Keratinocyte (primary cell): ENCODE measurements at regions not wholly inside any gene's neighbourhood (a gene's known extent, or its start where the extent isn't known, plus 50 kb on each side); places are given as distances from the start of the nearest gene placed in this dataset.

Source experiments
- DNase-seq: peaks from one replicate; pipeline ENCODE4 v3.0.0-alpha.2; 2011; ENCODE audit warnings: low read depth, missing footprints, low spot score
- FAIRE-seq: peaks from 2 replicates; lab custom pipeline; 2011; peaks lifted over from hg19 to GRCh38; lab: Jason Lieb, UNC
- H2AFZ ChIP-seq: 2 replicates; pipeline ENCODE4 v1.6.0; 2012; ENCODE audit warnings: low read length, control low read depth, inconsistent platforms; ENCODE audit not compliant: control insufficient read depth
- H3K27ac ChIP-seq: 2 replicates; pipeline ENCODE4 v1.5.1; 2011; ENCODE audit warnings: low read length; ENCODE audit not compliant: control insufficient read depth, insufficient read depth
- H3K27me3 ChIP-seq: 3 replicates; pipeline ENCODE4 v1.6.0; 2011; ENCODE audit warnings: low read length; ENCODE audit not compliant: control insufficient read depth, insufficient read depth; ENCODE audit errors: extremely low read depth
- H3K36me3 ChIP-seq, 2 experiments: 2 replicates in 1 of 2; 3 replicates in 1 of 2; pipeline ENCODE4 v1.5.1; 2011; ENCODE audit warnings: low read length in 2 of 2, mild to moderate bottlenecking in 1 of 2; ENCODE audit not compliant: control insufficient read depth in 2 of 2, insufficient read depth in 2 of 2; ENCODE audit errors: extremely low read depth in 1 of 2
- H3K4me1 ChIP-seq: 3 replicates; pipeline ENCODE4 v1.5.1; 2011; ENCODE audit warnings: low read length; ENCODE audit not compliant: control insufficient read depth, insufficient read depth; ENCODE audit errors: extremely low read depth
- H3K4me2 ChIP-seq: 3 replicates; pipeline ENCODE4 v1.6.0; 2011; ENCODE audit warnings: low read depth, low read length; ENCODE audit not compliant: control insufficient read depth, insufficient read depth; ENCODE audit errors: extremely low read depth
- H3K4me3 ChIP-seq, 3 experiments: fragments of 200-600 bp in 1 of 3; sonication (generic) in 1 of 3; 2 replicates in 2 of 3; 3 replicates in 1 of 3; pipeline ENCODE4 v1.5.1; 2011 to 2016; ENCODE audit warnings: low read length in 3 of 3, mild to moderate bottlenecking in 3 of 3, control low read depth in 2 of 3, inconsistent platforms in 1 of 3, low read depth in 1 of 3, mixed read lengths in 1 of 3, mixed run types in 1 of 3, moderate library complexity in 1 of 3; ENCODE audit not compliant: control insufficient read depth in 2 of 3, insufficient read depth in 2 of 3; ENCODE audit errors: extremely low read depth in 1 of 3
- H3K79me2 ChIP-seq: 2 replicates; pipeline ENCODE4 v1.6.0; 2012; ENCODE audit warnings: low read length; ENCODE audit not compliant: control insufficient read depth, insufficient read depth
- H3K9ac ChIP-seq: 3 replicates; pipeline ENCODE4 v1.6.0; 2011; ENCODE audit warnings: low read length; ENCODE audit not compliant: control insufficient read depth, insufficient read depth; ENCODE audit errors: extremely low read depth
- H3K9me1 ChIP-seq: 3 replicates; pipeline ENCODE4 v1.6.0; 2011; ENCODE audit warnings: low read length; ENCODE audit not compliant: control insufficient read depth, insufficient read depth; ENCODE audit errors: extremely low read depth
- H3K9me3 ChIP-seq: 2 replicates; pipeline ENCODE4 v1.5.1; 2012; ENCODE audit warnings: low read depth, low read length; ENCODE audit not compliant: control insufficient read depth
- H4K20me1 ChIP-seq: 3 replicates; pipeline ENCODE4 v1.6.0; 2011; ENCODE audit warnings: low read length; ENCODE audit not compliant: control insufficient read depth, insufficient read depth; ENCODE audit errors: extremely low read depth
- EZH2 ChIP-seq: IDR thresholded peaks from one replicate; pipeline ENCODE4 v1.6.1; 2012; ENCODE audit warnings: inconsistent platforms, mild to moderate bottlenecking, low read length, moderate library complexity
- dilution Hi-C: fragments of 300-500 bp; cut with MboI; formaldehyde crosslinking; loops from one replicate; pipeline ENCODE4 v1.7.0; 2020; ENCODE audit warnings: low sequenced_read_pairs; ENCODE audit not compliant: extremely low pct_ligation_motif_present
- TF ChIP-seq, protein P1 (sequence below), 3 experiments: IDR thresholded peaks in 1 of 3; conservative IDR thresholded peaks in 1 of 3; optimal IDR thresholded peaks in 1 of 3; 2 replicates in 2 of 3; 3 replicates in 1 of 3; pipeline versions ENCODE3 to v1.5.1; 2011; ENCODE audit warnings: low read length in 3 of 3, mild to moderate bottlenecking in 3 of 3, moderate library complexity in 2 of 3, control low read depth in 1 of 3, inconsistent platforms in 1 of 3; ENCODE audit not compliant: insufficient read depth in 2 of 3; ENCODE audit errors: extremely low read depth in 1 of 3

DNA sequence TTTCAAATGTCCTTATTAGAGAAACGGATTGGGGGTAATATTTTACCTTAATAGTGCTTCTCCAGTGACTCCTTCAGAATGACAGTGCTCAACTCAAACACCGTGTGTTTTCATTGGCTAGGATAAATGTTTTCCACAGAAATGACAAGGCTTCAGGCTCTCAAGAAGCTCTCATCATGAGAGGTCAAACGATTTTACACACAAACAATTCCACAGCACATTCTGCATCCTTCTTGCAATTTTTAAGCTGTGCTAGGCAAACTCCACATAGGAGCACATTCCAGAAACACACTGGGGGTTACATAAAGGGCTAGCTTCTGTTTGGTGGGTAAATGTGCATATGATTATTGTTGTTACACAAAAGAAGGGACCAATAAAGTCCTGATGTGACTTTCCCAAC lies 75.5 kb upstream of the IPO9 start:
- no peak for FAIRE-seq

DNA sequence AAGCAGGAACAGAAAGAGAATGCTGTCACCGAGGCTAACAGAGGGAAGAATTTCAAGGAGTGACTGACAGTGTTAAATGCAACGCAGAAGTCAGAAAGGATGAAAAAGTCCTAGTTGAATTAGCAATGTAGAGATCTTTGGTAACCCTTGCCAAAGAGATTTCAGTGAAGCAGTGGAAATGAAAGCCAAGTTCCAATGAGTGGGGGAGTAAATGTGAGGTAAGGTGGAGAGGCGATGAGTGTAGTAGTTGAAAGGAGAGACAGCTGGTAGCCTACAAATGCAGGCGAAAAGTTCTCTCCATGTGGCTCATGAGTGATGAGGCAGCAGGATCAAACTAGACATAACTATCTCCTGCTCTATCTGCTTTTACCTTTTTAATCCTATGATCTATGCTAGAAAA lies 74.6 kb upstream of the IPO9 start:
- Histone ChIP-seq H4K20me1 (no peaks in the 10 kb centered on the region), H3K27ac (no peak overlapping the region), H3K79me2 (peaks cover 79% of the 10 kb centered on the region), H3K4me3 (no peak overlapping the region), H3K27me3 (no peaks in the 10 kb centered on the region), H3K4me1 (peaks cover 73% of the 10 kb centered on the region), H2AFZ (no peak overlapping the region), H3K9me3 (no peaks in the 10 kb centered on the region), H3K36me3 (peaks cover 2 to 6% of the 10 kb centered on the region in 2 experiments), H3K9ac (no peak overlapping the region), H3K9me1 (peaks cover 2% of the 10 kb centered on the region), H3K4me2 (no peak overlapping the region)
- FAIRE-seq (no peak), DNase-seq (no peak)
- no peak for TF ChIP-seq EZH2
- TF ChIP-seq, protein P1, sequence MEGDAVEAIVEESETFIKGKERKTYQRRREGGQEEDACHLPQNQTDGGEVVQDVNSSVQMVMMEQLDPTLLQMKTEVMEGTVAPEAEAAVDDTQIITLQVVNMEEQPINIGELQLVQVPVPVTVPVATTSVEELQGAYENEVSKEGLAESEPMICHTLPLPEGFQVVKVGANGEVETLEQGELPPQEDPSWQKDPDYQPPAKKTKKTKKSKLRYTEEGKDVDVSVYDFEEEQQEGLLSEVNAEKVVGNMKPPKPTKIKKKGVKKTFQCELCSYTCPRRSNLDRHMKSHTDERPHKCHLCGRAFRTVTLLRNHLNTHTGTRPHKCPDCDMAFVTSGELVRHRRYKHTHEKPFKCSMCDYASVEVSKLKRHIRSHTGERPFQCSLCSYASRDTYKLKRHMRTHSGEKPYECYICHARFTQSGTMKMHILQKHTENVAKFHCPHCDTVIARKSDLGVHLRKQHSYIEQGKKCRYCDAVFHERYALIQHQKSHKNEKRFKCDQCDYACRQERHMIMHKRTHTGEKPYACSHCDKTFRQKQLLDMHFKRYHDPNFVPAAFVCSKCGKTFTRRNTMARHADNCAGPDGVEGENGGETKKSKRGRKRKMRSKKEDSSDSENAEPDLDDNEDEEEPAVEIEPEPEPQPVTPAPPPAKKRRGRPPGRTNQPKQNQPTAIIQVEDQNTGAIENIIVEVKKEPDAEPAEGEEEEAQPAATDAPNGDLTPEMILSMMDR (optimal IDR thresholded peaks at IDR 0.05 in 1 of 3, IDR thresholded peaks at IDR 0.05 in 1 of 3, conservative IDR thresholded peaks at IDR 0.05 in 1 of 3; ENCODE audit: extremely low read depth in 1 of 3, insufficient read depth in 2 of 3, low read length in 3 of 3), result no peak
- dilution Hi-C loops, result no loop called here

More for the DNA sequence above, 75.5 kb upstream of the IPO9 start:
- Histone ChIP-seq H3K79me2 (peaks cover 79% of the 10 kb centered on the region), H3K36me3 (peaks cover 1 to 6% of the 10 kb centered on the region in 2 experiments), H2AFZ (no peak overlapping the region), H3K4me1 (peaks cover 80% of the 10 kb centered on the region), H3K9ac (no peak overlapping the region), H3K4me2 (no peak overlapping the region), H3K27me3 (no peaks in the 10 kb centered on the region), H3K27ac (no peak overlapping the region), H3K4me3 (no peak overlapping the region), H3K9me1 (peaks cover 2% of the 10 kb centered on the region), H4K20me1 (no peaks in the 10 kb centered on the region), H3K9me3 (no peaks in the 10 kb centered on the region)
- TF ChIP-seq EZH2, result no peak
- TF ChIP-seq, protein P1 (optimal IDR thresholded peaks at IDR 0.05 in 1 of 3, IDR thresholded peaks at IDR 0.05 in 1 of 3, conservative IDR thresholded peaks at IDR 0.05 in 1 of 3; ENCODE audit: extremely low read depth in 1 of 3, insufficient read depth in 2 of 3, low read length in 3 of 3), result no peak
- no peak for DNase-seq
- dilution Hi-C loops, result no loop called here
